HG02678 (cell line): ENCODE measurements at regions not wholly inside any gene's neighbourhood (a gene's known extent, or its start where the extent isn't known, plus 50 kb on each side); places are given as distances from the start of the nearest gene placed in this dataset.
A peak's percentile ranks its signal among the peaks of the same experiment; 100 is the strongest.

Source experiments
- ATAC-seq: cut with Tn5 transposase; IDR thresholded peaks from one replicate; pipeline ENCODE4 v1.9.1; 2021; ENCODE audit warnings: mild to moderate bottlenecking, moderate library complexity; ENCODE audit not compliant: unreplicated experiment

GRCh38 chr10:88023676-88024075, 160.3 kb downstream of the PTEN start:
- no peak for ATAC-seq

GRCh38 chr10:88026031-88026430, 162.6 kb downstream of the PTEN start:
- ATAC-seq: no peak

- peak; percentile 61 for ATAC-seq
Measured at GRCh38 chr10:88027570-88027969, 164.1 kb downstream of the PTEN start.

GRCh38 chr10:88028072-88028471, 164.6 kb downstream of the PTEN start:
- peak; percentile 18 for ATAC-seq

GRCh38 chr10:88028654-88029053, 165.2 kb downstream of the PTEN start:
- no peak for ATAC-seq

- ATAC-seq: no peak
Measured at GRCh38 chr10:88032566-88032965, 169.1 kb downstream of the PTEN start.

- ATAC-seq: no peak
Measured at GRCh38 chr10:88033385-88033784, 170.0 kb downstream of the PTEN start.

GRCh38 chr10:88033793-88034192, 170.4 kb downstream of the PTEN start:
- ATAC-seq: no peak

GRCh38 chr10:88036126-88036525, 172.7 kb downstream of the PTEN start:
- no peak for ATAC-seq

GRCh38 chr10:88037623-88038022, 174.2 kb downstream of the PTEN start:
- no peak for ATAC-seq

GRCh38 chr10:88038268-88038667, 174.8 kb downstream of the PTEN start:
- ATAC-seq: no peak

- ATAC-seq: no peak
Measured at GRCh38 chr10:88039496-88040200, 176.2 kb downstream of the PTEN start.

- ATAC-seq: no peak
Measured at GRCh38 chr10:88041243-88042159, 178.1 kb downstream of the PTEN start.

- no peak for ATAC-seq
Measured at GRCh38 chr10:88042160-88043100, 179.0 kb downstream of the PTEN start.

GRCh38 chr10:88045096-88045495, 181.7 kb downstream of the PTEN start:
- ATAC-seq: no peak

- no peak for ATAC-seq
Measured at GRCh38 chr10:88045656-88046415, 182.4 kb downstream of the PTEN start.

- ATAC-seq: no peak
Measured at GRCh38 chr10:88047579-88047978, 184.2 kb downstream of the PTEN start.

GRCh38 chr10:88048312-88048711, 184.9 kb downstream of the PTEN start:
- no peak for ATAC-seq

- no peak for ATAC-seq
Measured at GRCh38 chr10:88049204-88049603, 185.8 kb downstream of the PTEN start.

- no peak for ATAC-seq
Measured at GRCh38 chr10:88057720-88058119, 194.3 kb downstream of the PTEN start.
